ENCODE measurements at regions not wholly inside any gene's neighbourhood (a gene's known extent, or its start where the extent isn't known, plus 50 kb on each side); places are given as distances from the start of the nearest gene placed in this dataset.
"Not testable (repeated sequence)": the region's sequence is repeated elsewhere in the genome, so short reads cannot be mapped to it uniquely, and the experiment has no call there.

GRCh38 chr4:189664693-189665250 lies 275.9 kb upstream of the FRG1 start:
- no peak for DNase-seq (ENCODE audit: low spot score)

- DNase-seq (ENCODE audit: low spot score) = not testable (repeated sequence)
Observed at GRCh38 chr4:189665712-189666305, 274.9 kb upstream of the FRG1 start.

- DNase-seq (ENCODE audit: low spot score) = not testable (repeated sequence)
Observed at GRCh38 chr4:189667386-189667785, 273.3 kb upstream of the FRG1 start.

GRCh38 chr4:189697675-189698245 lies 242.9 kb upstream of the FRG1 start:
- not testable (repeated sequence) for DNase-seq (ENCODE audit: low spot score)

- DNase-seq (ENCODE audit: low spot score) = not testable (repeated sequence)
Observed at GRCh38 chr4:189703000-189703399, 237.7 kb upstream of the FRG1 start.

GRCh38 chr4:189706821-189707220 lies 233.9 kb upstream of the FRG1 start:
- peak; percentile 9 for DNase-seq (ENCODE audit: low spot score)

- DNase-seq (ENCODE audit: low spot score) = not testable (repeated sequence)
Observed at GRCh38 chr4:189707227-189707626, 233.4 kb upstream of the FRG1 start.

GRCh38 chr4:189711956-189712355 lies 228.7 kb upstream of the FRG1 start:
- not testable (repeated sequence) for DNase-seq (ENCODE audit: low spot score)

- not testable (repeated sequence) for DNase-seq (ENCODE audit: low spot score)
Observed at GRCh38 chr4:189721016-189721993, 219.4 kb upstream of the FRG1 start.

- DNase-seq (ENCODE audit: low spot score) = not testable (repeated sequence)
Observed at GRCh38 chr4:189722324-189723003, 218.2 kb upstream of the FRG1 start.

- DNase-seq (ENCODE audit: low spot score) = not testable (repeated sequence)
Observed at GRCh38 chr4:189727982-189728638, 212.6 kb upstream of the FRG1 start.

- DNase-seq (ENCODE audit: low spot score) = not testable (repeated sequence)
Observed at GRCh38 chr4:189731989-189732388, 208.7 kb upstream of the FRG1 start.

- DNase-seq (ENCODE audit: low spot score) = not testable (repeated sequence)
Observed at GRCh38 chr4:189733507-189733906, 207.2 kb upstream of the FRG1 start.

- DNase-seq (ENCODE audit: low spot score) = not testable (repeated sequence)
Observed at GRCh38 chr4:189734648-189735267, 205.9 kb upstream of the FRG1 start.

- DNase-seq (ENCODE audit: low spot score) = not testable (repeated sequence)
Observed at GRCh38 chr4:189736656-189737055, 204.0 kb upstream of the FRG1 start.

GRCh38 chr4:189740118-189740517 lies 200.6 kb upstream of the FRG1 start:
- DNase-seq (ENCODE audit: low spot score) = not testable (repeated sequence)

- DNase-seq (ENCODE audit: low spot score) = no peak
Observed at GRCh38 chr4:189740873-189741272, 199.8 kb upstream of the FRG1 start.

GRCh38 chr4:189753092-189753491 lies 187.6 kb upstream of the FRG1 start:
- DNase-seq (ENCODE audit: low spot score) = not testable (repeated sequence)

GRCh38 chr4:189763583-189763982 lies 177.1 kb upstream of the FRG1 start:
- no peak for DNase-seq (ENCODE audit: low spot score)

GRCh38 chr4:189765301-189765700 lies 175.4 kb upstream of the FRG1 start:
- DNase-seq (ENCODE audit: low spot score) = no peak

- no peak for DNase-seq (ENCODE audit: low spot score)
Observed at GRCh38 chr4:189765736-189766135, 174.9 kb upstream of the FRG1 start.

Data from Ammon's horn (tissue), 1 donor.